ENCODE measurements at regions not wholly inside any gene's neighbourhood (a gene's known extent, or its start where the extent isn't known, plus 50 kb on each side); places are given as distances from the start of the nearest gene placed in this dataset.

GRCh38 chr2:104430359-104430740 is 423.6 kb upstream of the POU3F3 start:
- TF ChIP-seq CTCF (IDR thresholded peaks at IDR 0.05): no peak
- TF ChIP-seq POLR2A (IDR thresholded peaks at IDR 0.05): no peak
- no peak for TF ChIP-seq EP300 (IDR thresholded peaks at IDR 0.05)
